HEK293T (cell line): ENCODE measurements at regions not wholly inside any gene's neighbourhood (a gene's known extent, or its start where the extent isn't known, plus 50 kb on each side); places are given as distances from the start of the nearest gene placed in this dataset.

Experiments used
- ARNT ChIP-seq: fragments of 450-650 bp; IDR thresholded peaks from 2 replicates; pipeline ENCODE4 v1.6.1; 2017; ENCODE audit warnings: mild to moderate bottlenecking
- BHLHE40 ChIP-seq: fragments of 450-650 bp; IDR thresholded peaks from 2 replicates; pipeline ENCODE4 v1.6.1; 2016; ENCODE audit warnings: mild to moderate bottlenecking, moderate library complexity, borderline replicate concordance
- FOXA1 ChIP-seq: fragments of 450-650 bp; IDR thresholded peaks from 2 replicates; pipeline ENCODE4 v1.6.1; 2016; ENCODE audit warnings: mild to moderate bottlenecking
- FOXK2 ChIP-seq: fragments of 450-650 bp; IDR thresholded peaks from 2 replicates; pipeline ENCODE4 v1.6.1; 2016; ENCODE audit warnings: mild to moderate bottlenecking
- FOXM1 ChIP-seq: fragments of 450-650 bp; IDR thresholded peaks from 2 replicates; pipeline ENCODE4 v1.6.1; 2017; ENCODE audit warnings: mild to moderate bottlenecking, borderline replicate concordance
- HDGF ChIP-seq: fragments of 450-650 bp; IDR thresholded peaks from 2 replicates; pipeline ENCODE4 v1.6.1; 2017; ENCODE audit warnings: antibody characterized with exemption, borderline replicate concordance
- L3MBTL2 ChIP-seq: fragments of 450-650 bp; conservative IDR thresholded peaks from 2 replicates; pipeline ENCODE4 v1.6.1; 2016; ENCODE audit warnings: mild to moderate bottlenecking
- NFRKB ChIP-seq: fragments of 450-650 bp; IDR thresholded peaks from 2 replicates; pipeline ENCODE4 v1.6.1; 2016; ENCODE audit warnings: mild to moderate bottlenecking, moderate library complexity
- PKNOX1 ChIP-seq: fragments of 450-650 bp; IDR thresholded peaks from 2 replicates; pipeline ENCODE4 v1.6.1; 2016
- SUZ12 ChIP-seq: fragments of 450-650 bp; IDR thresholded peaks from 2 replicates; pipeline ENCODE4 v1.6.1; 2016; ENCODE audit warnings: mild to moderate bottlenecking
- TARDBP ChIP-seq: fragments of 450-650 bp; IDR thresholded peaks from 2 replicates; pipeline ENCODE4 v1.6.1; 2016
- ZNF384 ChIP-seq: fragments of 450-650 bp; IDR thresholded peaks from 2 replicates; pipeline ENCODE4 v1.6.1; 2016

- TF ChIP-seq ARNT, result no peak
- TF ChIP-seq NFRKB, result no peak
- no peak for TF ChIP-seq FOXA1
- no peak for TF ChIP-seq SUZ12
- no peak for TF ChIP-seq ZNF384
- no peak for TF ChIP-seq FOXM1
- no peak for TF ChIP-seq BHLHE40
- TF ChIP-seq HDGF, result no peak
- TF ChIP-seq PKNOX1, result no peak
- no peak for TF ChIP-seq TARDBP
- TF ChIP-seq FOXK2, result no peak
- no peak for TF ChIP-seq L3MBTL2
These were observed 115.7 kb downstream of the GYPC start for GRCh38 chr2:126771501-126772195.
